ENCODE measurements at regions not wholly inside any gene's neighbourhood (a gene's known extent, or its start where the extent isn't known, plus 50 kb on each side); places are given as distances from the start of the nearest gene placed in this dataset.

GRCh38 chr12:107522692-107523477 lies 162.7 kb upstream of the PWP1 start:
- Histone ChIP-seq H3K4me3 (no peak overlapping the region), H3K27me3 (ENCODE audit: control insufficient read depth in 3 of 3, insufficient read depth in 3 of 3, low read length in 2 of 3) (no peaks in the 10 kb centered on the region), H3K9me3 (ENCODE audit: control insufficient read depth in 4 of 4, insufficient read depth in 3 of 4, low read length in 3 of 4) (peaks cover 0 to 5% (median 0%) of the 10 kb centered on the region in 4 donors), H3K9ac (ENCODE audit: insufficient read depth in 1 of 2, low read length in 2 of 2) (no peak overlapping the region), H3K27ac (ENCODE audit: low read depth in 1 of 2, low read length in 1 of 2) (no peak overlapping the region), H3K36me3 (ENCODE audit: control insufficient read depth in 4 of 4, insufficient read depth in 4 of 4, low read length in 4 of 4) (no peaks in the 10 kb centered on the region), H3K4me1 (ENCODE audit: control insufficient read depth in 5 of 5, insufficient read depth in 5 of 5, low read length in 5 of 5) (peaks cover 0 to 9% (median 0%) of the 10 kb centered on the region in 5 donors)
- WGBS, 2 donors, result 83 to 86% methylated on average over 3 of the region's 3 CpGs
- no peak for DNase-seq
- no peak for TF ChIP-seq CTCF (IDR thresholded peaks at IDR 0.05; ENCODE audit: control extremely low read depth, extremely low read depth)
- ATAC-seq (ENCODE audit: insufficient read depth, low FRiP score), result no peak

GRCh38 chr12:107523775-107524535 lies 161.6 kb upstream of the PWP1 start:
- H3K27me3 ChIP-seq (ENCODE audit: control insufficient read depth in 3 of 3, insufficient read depth in 3 of 3, low read length in 2 of 3), result no peaks in the 10 kb centered on the region
- no peak for TF ChIP-seq CTCF (IDR thresholded peaks at IDR 0.05; ENCODE audit: control extremely low read depth, extremely low read depth)
- no peaks in the 10 kb centered on the region for H3K36me3 ChIP-seq (ENCODE audit: control insufficient read depth in 4 of 4, insufficient read depth in 4 of 4, low read length in 4 of 4)
- DNase-seq, result no peak
- ATAC-seq (ENCODE audit: insufficient read depth, low FRiP score), result no peak
- H3K27ac ChIP-seq (ENCODE audit: low read depth in 1 of 2, low read length in 1 of 2), result no peak overlapping the region
- H3K4me3 ChIP-seq, result no peak overlapping the region
- peaks cover 0 to 9% (median 0%) of the 10 kb centered on the region in 5 donors for H3K4me1 ChIP-seq (ENCODE audit: control insufficient read depth in 5 of 5, insufficient read depth in 5 of 5, low read length in 5 of 5)
- no peak overlapping the region for H3K9ac ChIP-seq (ENCODE audit: insufficient read depth in 1 of 2, low read length in 2 of 2)
- WGBS, 2 donors, result 72 to 83% methylated on average over 8 of the region's 8 CpGs
- peaks cover 0 to 6% (median 0%) of the 10 kb centered on the region in 4 donors for H3K9me3 ChIP-seq (ENCODE audit: control insufficient read depth in 4 of 4, insufficient read depth in 3 of 4, low read length in 3 of 4)

- H3K36me3 ChIP-seq (ENCODE audit: control insufficient read depth in 4 of 4, insufficient read depth in 4 of 4, low read length in 4 of 4), result no peaks in the 10 kb centered on the region
- no peak overlapping the region for H3K4me3 ChIP-seq
- H3K9ac ChIP-seq (ENCODE audit: insufficient read depth in 1 of 2, low read length in 2 of 2), result no peak overlapping the region
- peaks cover 0 to 6% (median under 1%) of the 10 kb centered on the region in 4 donors for H3K9me3 ChIP-seq (ENCODE audit: control insufficient read depth in 4 of 4, insufficient read depth in 3 of 4, low read length in 3 of 4)
- 86 to 91% methylated on average over 8 of the region's 8 CpGs for WGBS, 2 donors
- no peak for ATAC-seq (ENCODE audit: insufficient read depth, low FRiP score)
- peaks cover 0 to 9% (median 0%) of the 10 kb centered on the region in 5 donors for H3K4me1 ChIP-seq (ENCODE audit: control insufficient read depth in 5 of 5, insufficient read depth in 5 of 5, low read length in 5 of 5)
- TF ChIP-seq CTCF (IDR thresholded peaks at IDR 0.05; ENCODE audit: control extremely low read depth, extremely low read depth), result no peak
- H3K27ac ChIP-seq (ENCODE audit: low read depth in 1 of 2, low read length in 1 of 2), result no peak overlapping the region
- H3K27me3 ChIP-seq (ENCODE audit: control insufficient read depth in 3 of 3, insufficient read depth in 3 of 3, low read length in 2 of 3), result no peaks in the 10 kb centered on the region
- no peak for DNase-seq
Observed at GRCh38 chr12:107525063-107525718, 160.4 kb upstream of the PWP1 start.

Data from lung (tissue), 11 donors.